Suprapubic skin (tissue), 4 donors: ENCODE measurements at regions not wholly inside any gene's neighbourhood (a gene's known extent, or its start where the extent isn't known, plus 50 kb on each side); places are given as distances from the start of the nearest gene placed in this dataset.

ENCODE experiments used
- CTCF ChIP-seq, 2 donors: fragments of 200-600 bp in 1 of 2; fragments of 450-650 bp in 1 of 2; sonication (generic) in 1 of 2; IDR thresholded peaks; one replicate each; pipeline ENCODE4 v1.5.1; 2016 to 2019; ENCODE audit warnings: antibody characterized with exemption in 2 of 2, mild to moderate bottlenecking in 1 of 2, moderate library complexity in 1 of 2
- EP300 ChIP-seq: sonication (generic); formaldehyde crosslinking; IDR thresholded peaks from one replicate; pipeline ENCODE4 v1.6.1; 2017; ENCODE audit warnings: antibody characterized with exemption
- POLR2A ChIP-seq, 2 donors: fragments of 450-650 bp; IDR thresholded peaks; one replicate each; pipeline ENCODE4 v1.6.1; 2017; ENCODE audit warnings: antibody characterized with exemption in 2 of 2, mild to moderate bottlenecking in 2 of 2, moderate library complexity in 2 of 2
- POLR2AphosphoS5 ChIP-seq, 3 donors: sonication (generic); formaldehyde crosslinking; IDR thresholded peaks; one replicate each; pipeline ENCODE4 v1.6.1; 2017; ENCODE audit warnings: antibody characterized with exemption in 3 of 3

- TF ChIP-seq CTCF (IDR thresholded peaks at IDR 0.05): no peak
- no peak for TF ChIP-seq POLR2AphosphoS5 (IDR thresholded peaks at IDR 0.05)
- no peak for TF ChIP-seq EP300
- no peak for TF ChIP-seq POLR2A (IDR thresholded peaks at IDR 0.05)
These were observed 502.0 kb downstream of the BMP2 start for GRCh38 chr20:7269452-7269851.
